A673 (cell line): ENCODE measurements at regions not wholly inside any gene's neighbourhood (a gene's known extent, or its start where the extent isn't known, plus 50 kb on each side); places are given as distances from the start of the nearest gene placed in this dataset.

Experiments
- EZH2 ChIP-seq: fragments of 200-600 bp; sonication (generic); IDR thresholded peaks from 2 replicates; pipeline ENCODE4 v1.6.1; 2017; ENCODE audit warnings: borderline replicate concordance, low read depth, mild to moderate bottlenecking, mixed read lengths, antibody characterized with exemption, low read length; ENCODE audit not compliant: poor library complexity, severe bottlenecking
- TF ChIP-seq, protein P1 (sequence below): fragments of 300-800, 200-600 bp; sonication (generic); conservative IDR thresholded peaks from 2 replicates; pipeline ENCODE4 v1.5.1; 2017; ENCODE audit warnings: low read depth, mild to moderate bottlenecking, antibody characterized with exemption, low read length, moderate library complexity, mixed read lengths

DNA sequence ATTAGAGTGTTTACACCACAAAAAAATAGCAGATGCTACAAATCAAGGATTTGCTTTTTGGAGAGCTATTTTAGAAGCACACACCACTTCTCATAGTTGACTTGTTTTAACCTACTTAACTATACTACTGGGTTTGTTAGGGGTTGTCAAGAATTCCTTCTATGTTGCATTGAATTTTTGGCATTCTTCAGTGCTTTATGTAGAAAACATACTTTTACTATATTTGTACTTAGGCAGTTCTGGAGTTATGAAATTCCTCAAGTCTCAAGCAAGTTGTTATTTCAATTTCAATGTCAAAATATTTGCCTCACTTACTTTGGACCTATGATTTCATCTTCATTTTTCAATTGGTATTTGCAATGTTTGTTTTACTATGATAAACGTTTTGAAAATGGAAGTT, 449.6 kb downstream of the GLUD2 start:
- TF ChIP-seq, protein P1, sequence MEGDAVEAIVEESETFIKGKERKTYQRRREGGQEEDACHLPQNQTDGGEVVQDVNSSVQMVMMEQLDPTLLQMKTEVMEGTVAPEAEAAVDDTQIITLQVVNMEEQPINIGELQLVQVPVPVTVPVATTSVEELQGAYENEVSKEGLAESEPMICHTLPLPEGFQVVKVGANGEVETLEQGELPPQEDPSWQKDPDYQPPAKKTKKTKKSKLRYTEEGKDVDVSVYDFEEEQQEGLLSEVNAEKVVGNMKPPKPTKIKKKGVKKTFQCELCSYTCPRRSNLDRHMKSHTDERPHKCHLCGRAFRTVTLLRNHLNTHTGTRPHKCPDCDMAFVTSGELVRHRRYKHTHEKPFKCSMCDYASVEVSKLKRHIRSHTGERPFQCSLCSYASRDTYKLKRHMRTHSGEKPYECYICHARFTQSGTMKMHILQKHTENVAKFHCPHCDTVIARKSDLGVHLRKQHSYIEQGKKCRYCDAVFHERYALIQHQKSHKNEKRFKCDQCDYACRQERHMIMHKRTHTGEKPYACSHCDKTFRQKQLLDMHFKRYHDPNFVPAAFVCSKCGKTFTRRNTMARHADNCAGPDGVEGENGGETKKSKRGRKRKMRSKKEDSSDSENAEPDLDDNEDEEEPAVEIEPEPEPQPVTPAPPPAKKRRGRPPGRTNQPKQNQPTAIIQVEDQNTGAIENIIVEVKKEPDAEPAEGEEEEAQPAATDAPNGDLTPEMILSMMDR, result no peak
- no peak for TF ChIP-seq EZH2
